GM19455 (cell line): ENCODE measurements at regions not wholly inside any gene's neighbourhood (a gene's known extent, or its start where the extent isn't known, plus 50 kb on each side); places are given as distances from the start of the nearest gene placed in this dataset.

Experiments
- ATAC-seq: cut with Tn5 transposase; IDR thresholded peaks from one replicate; pipeline ENCODE4 v1.9.1; 2021; ENCODE audit not compliant: unreplicated experiment

DNA sequence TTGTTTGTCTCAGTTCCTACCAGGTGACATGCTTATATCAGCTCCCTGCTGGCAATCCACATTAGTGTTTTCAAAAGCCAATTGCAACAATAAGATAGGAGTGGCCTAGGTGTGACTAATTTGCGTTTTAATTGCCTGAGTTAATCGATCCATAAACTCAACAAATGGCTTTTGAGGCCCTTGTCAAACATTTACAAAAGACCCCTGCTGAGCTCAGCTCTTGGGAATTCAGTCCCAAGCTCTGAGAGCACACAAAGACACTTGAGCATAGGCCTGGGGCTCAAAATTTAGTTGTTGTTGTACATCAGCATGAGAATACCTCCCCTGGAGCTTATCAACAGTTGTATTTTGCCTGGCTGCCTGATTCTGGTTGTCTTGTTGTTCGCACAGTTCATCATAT, 1134.4 kb upstream of the TSPY4 start:
- no peak for ATAC-seq

DNA sequence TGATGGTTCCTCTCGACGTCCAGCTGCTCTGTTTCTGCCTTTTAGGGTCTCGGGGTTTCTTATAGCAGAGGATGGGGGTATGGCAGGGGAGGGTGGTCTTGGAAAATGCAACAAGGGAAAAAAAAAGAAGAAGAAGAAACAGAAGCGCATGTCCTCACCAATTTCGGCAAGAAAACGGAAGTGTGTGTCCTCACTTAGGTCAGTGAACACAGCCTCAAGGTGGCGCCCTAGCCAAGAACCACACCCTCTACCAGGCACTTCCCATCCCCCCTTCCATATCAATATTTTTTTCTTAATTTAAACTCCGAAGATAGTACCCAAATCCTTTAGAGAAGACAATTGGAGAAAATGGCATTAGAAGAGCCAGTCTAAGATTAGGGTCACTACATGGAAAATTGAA, 1096.1 kb upstream of the TSPY4 start:
- no peak for ATAC-seq

DNA sequence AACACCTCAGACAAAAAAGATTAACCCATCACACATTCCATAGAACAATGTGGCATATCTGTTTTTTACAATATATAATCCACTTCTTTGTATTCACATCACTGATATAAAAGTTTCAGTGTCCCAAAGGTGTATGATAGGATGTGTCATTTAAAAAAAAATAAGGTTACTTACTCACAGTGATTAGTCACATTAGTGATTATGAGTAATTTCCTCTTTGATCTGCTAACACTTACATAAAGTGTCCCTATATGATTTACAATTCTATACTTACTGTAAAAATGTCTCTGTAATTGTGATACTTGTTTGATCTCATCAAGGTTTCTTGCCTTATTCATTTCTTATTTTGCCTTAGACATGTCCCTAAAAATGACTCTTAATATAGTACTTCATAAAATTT, 1063.5 kb upstream of the TSPY4 start:
- ATAC-seq: no peak

DNA sequence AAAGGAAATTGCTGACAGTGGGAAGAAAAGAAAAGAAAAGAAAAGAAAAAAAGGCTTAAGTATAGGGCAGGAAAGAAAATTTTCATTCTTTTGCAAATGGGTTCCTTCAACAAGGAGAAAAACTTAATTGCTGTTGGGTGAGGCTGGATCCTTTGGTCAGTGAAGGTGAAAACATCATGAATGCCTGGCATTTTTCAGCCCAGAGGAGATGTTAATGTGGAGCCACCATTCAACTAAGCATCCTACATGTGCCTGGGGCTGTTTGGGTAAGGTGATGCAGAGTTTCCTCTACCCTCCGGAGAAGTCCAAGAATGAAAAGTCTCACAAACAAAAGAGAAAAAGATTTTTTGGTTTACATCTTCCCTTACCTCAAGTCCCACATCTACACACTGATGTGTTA, 1032.2 kb upstream of the TSPY4 start:
- ATAC-seq: no peak

DNA sequence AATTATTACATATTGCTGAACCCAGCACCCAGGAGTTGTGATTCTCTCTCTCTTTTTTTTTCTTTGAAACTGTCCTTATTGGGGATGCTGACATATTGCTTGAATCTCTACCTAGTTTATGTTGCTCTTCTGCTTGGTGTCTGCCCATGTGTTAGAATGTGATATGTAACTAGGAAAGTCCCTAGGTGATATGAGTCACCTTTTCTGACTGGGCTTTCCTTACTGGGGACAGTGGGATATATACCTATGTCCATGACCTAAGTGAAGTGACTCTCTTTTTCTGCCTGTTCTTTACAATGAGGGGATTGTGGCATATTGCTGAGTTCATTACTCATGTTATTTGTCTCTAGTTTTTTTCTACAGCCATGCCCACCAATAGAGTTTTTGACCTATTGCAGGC, 1013.2 kb upstream of the TSPY4 start:
- no peak for ATAC-seq

DNA sequence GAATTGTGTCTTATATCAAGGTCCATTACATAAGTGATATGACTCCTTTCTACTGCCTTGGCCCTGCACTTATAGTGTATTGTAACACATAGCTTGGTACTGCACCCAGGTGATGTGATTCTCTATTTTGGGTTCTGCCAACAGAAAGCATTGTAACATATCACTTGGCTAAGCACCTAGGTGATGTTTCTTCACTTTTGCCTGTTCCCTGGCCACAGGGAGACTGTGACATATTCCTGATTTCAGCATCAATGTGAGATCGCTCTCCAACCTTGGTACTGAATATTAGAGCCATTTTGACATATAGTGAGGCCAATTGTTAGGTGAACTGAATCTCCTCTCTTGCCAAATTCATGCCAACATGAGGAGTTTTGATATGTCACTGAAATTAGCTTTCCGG, 1010.3 kb upstream of the TSPY4 start:
- no peak for ATAC-seq

DNA sequence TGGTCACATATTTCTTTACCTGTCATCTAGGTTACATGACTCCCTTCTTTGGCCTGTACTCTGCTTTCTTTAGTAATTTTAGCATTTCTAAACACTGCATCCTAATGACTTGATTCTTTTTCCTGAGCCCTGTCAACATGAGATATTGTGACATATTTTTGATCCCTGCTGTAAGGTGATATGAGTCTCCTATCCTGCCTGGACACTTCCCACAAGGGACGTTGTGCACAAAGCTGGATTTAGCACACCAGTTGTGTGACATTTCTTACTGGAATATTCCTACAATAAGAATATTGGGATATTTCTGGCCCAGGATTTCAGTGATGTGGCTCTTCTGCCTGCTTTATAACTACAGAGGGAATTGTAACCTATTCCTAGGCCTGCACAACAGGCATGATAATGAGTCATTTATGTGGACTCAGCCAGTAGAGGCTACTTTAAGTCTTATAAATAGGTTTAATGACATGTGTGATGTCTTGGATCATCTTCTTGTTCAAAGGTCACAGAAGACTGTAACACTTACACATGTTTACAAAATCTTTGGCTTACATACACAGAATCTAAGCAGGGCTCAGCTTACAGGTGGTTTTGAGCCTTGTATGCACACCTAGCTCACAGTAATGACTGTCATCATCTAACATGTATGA, 1009.4 kb upstream of the TSPY4 start:
- no peak for ATAC-seq

DNA sequence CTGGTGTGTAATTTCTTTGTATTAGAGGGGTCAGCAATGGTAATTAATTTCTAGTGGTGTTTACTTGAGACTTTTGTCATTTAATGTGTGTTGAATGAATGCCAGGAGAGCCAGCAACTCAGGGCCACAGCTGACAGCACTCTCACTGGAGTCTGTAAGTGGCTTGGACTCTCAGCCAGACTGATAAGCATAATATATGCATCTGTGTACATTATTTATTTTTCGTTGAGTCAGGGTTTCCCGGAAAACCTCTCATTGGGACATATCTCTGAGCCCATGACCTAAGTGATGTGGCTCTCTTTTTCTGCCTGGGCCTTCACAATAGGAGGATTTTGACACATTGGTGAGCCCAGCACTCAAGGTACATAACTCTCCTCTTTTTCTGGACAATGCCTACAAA, 1007.8 kb upstream of the TSPY4 start:
- ATAC-seq: no peak

DNA sequence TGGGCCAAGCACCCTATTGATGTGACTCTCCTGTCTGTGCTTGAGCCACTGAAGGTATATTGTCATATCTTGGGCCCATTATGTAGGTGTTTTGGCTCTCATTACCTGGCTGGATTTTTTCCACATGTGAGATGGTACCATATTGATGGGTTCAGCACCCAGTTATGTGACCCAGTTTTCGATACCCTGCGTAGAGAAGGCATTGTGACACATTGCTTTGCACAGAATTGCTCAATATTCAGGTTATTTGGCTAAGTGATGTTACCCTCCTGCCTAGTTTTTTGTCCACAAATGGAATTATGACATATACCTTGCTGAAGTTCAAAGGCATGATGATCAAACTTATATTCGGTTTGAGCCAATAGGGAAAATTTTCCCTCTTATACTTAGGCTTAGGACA, 1007.3 kb upstream of the TSPY4 start:
- ATAC-seq: no peak

DNA sequence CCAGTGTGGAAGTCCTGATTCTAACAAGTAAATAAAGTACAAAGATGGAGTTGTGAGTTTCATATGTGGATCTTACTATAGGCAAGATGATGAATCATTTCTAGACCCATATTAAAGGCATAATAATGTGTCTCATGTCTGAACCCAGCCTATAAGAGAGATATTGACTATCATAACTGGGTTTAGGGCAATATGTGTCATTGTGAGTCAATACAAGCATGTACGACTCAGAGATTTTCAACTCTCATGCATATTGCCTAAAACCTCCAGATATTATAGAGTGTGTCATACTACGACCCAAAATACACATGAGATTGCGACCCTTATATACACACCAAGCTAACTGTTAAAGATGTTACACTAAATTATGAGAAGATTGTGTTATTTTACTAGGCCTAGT, 1003.9 kb upstream of the TSPY4 start:
- ATAC-seq: no peak

DNA sequence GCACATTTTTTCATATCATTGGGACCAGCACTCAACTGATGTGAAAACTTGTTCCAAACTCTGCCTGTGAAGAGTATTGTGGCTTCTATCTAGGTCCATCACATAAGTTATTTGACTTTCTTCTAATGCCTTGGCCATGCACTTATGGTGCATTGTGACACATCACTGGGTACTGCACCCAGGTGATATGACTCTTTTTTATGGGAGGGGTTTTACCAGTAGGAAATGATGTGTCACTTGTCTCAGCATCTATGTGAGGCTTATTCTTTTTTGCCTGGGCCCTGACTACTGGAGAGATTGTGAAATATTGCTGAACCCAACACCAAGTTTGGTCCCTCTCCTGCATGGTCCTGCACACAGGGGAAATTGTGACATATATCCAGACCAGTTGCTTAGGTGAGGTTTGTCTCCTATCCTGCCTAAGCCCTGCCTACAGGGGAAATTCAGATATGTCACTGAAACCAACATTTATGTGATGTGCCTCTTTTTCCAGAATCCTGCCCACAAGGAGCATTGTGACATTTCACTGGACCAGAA, 1001.9 kb upstream of the TSPY4 start:
- no peak for ATAC-seq

DNA sequence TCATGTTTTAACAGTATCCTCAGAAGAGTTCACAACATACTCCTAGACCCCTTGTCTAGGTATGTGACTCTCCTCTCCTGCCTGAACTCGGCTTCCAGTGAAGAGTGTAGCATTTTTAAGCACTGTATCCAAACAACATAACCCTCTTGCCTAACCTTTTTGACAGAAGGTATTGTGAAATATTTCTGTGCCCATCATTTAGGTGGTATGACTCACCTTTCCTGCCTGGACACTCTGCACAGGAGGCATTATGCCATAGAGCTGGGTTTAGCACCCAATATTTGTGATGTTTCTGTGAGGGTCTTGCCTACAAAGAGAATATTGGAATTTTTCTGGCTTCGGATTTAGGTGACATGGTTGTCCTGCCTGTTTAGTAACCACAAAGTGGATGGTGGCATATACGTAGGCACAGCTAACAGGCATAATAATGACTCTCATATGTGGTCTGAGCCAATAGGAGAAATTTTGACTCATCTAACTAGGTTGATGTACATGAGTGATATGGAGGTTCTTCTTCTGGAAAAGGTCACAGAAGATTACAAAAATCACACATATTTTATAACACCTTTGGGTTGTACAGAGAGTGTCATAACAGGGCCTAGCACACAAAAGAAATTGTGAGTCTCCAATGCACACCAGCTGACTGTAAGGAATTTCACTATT, 1001.0 kb upstream of the TSPY4 start:
- ATAC-seq: no peak

DNA sequence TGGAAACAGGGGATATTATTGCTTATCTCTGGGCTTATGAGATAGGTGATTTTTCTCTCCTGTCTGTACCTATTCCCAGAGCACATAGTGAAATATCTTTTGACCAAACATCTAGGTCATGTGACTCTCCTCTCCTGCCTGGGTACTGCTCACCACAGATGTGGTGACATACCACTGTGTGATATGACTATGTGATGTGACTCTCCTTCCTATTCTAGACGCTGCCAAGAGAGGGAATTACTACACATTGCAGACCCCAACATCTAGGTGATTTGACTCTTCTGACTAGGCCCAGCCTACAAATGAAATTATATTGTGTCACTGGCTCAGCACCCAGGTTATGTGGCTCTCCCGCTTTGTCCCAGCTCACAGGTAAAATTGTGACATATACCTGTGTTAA, 996.3 kb upstream of the TSPY4 start:
- no peak for ATAC-seq

DNA sequence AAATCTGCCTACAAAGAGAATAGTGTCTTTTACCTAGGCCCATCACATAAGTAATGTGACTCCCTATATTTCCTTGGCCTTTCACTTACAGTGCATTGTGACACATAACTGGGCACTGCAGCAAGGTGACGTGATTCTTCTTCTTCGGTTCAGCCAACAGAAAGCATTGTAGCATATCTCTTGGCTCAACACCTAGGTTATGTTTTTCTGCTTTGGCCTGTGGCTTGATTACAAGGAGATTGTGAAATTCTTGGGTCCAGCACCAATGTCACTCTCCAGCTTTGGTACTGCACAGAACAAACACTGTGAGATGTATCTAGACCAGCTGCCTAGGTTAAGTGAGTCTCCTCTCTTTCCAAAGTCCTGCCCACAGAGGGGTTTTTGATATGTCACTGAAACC, 995.1 kb upstream of the TSPY4 start:
- no peak for ATAC-seq

DNA sequence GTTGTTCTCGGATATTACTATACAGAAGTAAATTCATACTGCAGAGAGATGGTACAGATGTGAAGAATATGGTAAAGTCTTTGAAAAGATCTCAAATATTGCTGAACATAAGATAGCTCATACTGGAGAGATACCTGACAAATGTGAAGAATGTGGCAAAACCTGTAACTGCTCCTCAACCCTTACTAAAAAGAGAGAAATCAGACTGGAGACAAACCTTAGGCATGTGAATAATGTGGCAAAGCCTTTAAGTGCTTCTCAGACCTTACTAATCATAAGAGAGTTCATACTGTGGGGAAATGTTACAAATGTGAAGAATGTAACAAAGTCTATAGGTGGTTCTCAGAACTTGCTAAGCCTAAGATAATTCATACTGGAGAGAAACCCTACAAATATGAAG, 986.0 kb upstream of the TSPY4 start:
- no peak for ATAC-seq

DNA sequence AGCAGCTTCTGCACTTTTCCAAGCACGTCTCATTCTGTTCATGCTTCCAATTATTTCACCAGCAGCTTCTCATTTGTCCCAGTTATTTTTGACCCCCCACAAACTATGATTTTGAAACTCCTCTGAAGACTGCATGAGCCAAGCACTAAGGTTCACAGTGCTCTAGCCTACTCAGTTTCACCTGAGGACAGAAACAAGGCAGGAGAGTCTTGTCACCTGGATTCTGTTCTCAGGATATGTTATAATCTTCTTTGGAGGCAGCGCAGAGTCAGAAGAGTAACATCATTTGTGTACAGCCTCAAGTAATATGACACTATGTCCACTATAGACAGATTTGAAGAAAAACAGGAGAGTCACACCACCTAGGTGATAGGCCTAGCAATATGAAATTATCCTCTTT, 985.1 kb upstream of the TSPY4 start:
- no peak for ATAC-seq

DNA sequence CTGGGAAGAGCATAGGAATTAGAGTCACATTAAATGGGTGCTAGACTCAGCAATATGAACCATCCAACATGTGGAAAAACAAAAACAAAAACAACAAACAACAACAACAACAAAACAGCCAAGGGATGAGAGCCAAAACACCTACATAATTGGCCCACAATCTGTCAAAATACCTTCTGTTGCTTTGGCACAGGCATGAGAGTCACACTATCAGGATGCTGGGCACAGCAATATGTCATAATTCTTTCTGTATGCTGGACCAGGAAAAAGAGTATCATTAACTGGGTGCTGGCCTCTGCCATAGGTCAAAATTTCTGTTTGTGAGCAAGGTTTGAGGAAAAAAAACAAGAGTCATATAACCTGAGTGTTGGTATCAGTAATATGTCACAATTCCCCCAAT, 979.1 kb upstream of the TSPY4 start:
- ATAC-seq: no peak

DNA sequence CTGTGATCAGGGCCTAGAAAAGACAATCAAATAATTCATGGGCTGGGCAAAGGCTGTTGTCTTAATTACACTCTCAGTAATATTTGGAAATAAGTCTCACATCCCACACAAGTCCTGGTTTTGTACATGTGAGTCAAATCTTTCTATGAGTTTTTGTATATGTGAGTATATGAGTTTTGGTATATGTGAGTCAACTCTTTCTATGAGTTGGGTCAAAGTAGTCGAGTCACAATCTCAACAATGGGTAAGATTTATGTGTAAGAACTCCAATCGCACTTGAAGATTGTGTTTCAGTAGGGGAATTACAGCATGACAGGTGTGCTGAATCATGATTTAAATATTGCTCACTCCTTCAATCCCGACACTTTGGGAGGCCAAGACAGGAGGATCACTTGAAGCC, 975.5 kb upstream of the TSPY4 start:
- no peak for ATAC-seq

DNA sequence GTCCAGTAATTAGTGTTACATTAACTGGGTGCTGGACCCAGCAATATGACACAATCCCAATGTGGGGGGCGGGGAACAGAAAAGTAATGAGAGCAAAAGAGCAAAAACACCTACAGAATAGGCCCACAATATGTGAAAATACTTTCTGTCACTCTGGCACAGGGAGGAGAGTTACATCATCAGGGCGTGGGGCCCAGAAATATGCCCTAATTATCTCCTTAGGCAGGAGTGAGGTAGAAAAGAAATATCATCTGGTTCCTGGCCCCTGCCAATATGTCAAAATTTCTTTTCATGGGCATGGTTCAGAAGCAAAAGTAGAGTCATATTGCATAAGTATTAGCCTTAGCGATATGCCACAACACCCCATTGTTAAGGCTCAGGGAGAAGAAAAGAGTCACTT, 959.8 kb upstream of the TSPY4 start:
- ATAC-seq: no peak

DNA sequence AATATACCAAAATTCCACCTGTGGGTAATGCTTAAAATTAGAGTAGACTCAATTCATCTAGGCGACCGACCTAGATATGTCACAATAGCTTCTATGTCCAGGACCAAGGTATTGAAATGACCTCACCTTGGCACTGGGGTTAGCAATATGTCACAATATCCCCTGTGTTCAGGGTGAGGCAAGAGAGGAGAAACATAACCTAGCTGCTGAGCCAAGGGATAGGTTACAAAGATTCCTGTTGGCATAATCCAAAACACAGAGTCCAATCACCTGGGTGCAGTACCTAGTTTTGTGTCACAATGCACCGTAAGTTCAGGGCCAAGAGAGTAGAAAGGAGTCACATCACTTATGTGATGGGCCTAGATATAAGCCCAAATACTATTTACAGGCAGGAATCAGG, 957.5 kb upstream of the TSPY4 start:
- ATAC-seq: no peak

DNA sequence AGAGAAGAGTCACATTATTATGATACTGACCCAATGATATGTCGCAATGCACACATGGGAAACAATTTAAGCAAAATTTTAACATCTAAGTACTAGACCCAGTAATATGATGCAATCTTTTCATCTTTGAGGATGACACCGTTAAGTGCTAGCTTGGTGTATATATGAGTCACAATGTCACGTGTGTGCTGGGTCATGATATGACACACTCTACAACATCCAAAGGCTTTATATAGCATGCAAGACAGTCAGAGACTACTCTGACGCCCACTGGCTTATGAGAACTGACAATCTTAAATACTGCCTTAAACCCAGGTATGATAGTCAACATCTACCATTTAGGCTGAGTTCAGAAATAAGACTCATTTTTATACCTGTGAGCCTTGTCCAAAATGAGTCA, 955.8 kb upstream of the TSPY4 start:
- ATAC-seq: no peak

DNA sequence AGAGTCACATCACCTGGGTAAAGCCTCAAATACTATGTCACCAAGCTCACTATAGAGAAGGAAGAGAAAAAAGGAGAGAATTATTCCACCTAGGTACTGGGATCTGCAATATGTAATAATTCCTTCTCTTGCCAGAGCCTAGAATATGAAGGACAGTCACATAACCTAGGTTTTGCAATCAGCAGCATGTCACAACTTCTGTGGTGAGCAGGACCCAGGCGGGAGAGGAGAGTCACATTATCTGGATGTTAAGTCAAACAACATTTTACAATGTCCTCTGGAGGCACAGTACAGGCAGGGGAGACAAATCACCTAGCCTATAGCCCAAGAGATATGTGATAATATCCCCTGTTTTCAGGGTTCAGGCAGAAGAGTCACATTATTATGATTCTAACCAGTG, 951.2 kb upstream of the TSPY4 start:
- no peak for ATAC-seq

DNA sequence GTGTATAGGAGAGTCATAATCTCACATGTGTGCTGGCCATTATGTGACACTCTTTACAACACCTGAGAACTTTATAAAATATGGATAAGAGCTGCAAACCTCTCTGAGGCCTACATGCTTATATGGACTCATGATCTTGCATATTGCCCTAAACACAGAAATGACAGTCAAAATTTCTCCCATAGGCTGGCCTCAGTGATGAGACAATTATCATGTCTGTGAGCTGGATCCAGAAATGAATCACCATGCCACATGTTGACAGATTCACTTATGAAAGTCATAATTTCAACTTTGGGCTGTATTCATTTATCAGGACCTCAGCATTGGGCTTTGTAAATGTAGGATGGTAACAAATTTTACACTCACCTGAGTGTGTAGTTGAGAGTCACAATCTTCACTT, 948.8 kb upstream of the TSPY4 start:
- ATAC-seq: no peak
